Iris pigment epithelial cell (primary cell): ENCODE measurements at regions not wholly inside any gene's neighbourhood (a gene's known extent, or its start where the extent isn't known, plus 50 kb on each side); places are given as distances from the start of the nearest gene placed in this dataset.
"Not testable (repeated sequence)": the region's sequence is repeated elsewhere in the genome, so short reads cannot be mapped to it uniquely, and the experiment has no call there.

Experiments used
- DNase-seq: peaks from one replicate; pipeline ENCODE4 v3.0.0-alpha.2; 2011; ENCODE audit warnings: low read depth

- DNase-seq, result no peak
Observed at GRCh38 chr2:184449760-184450159, 148.6 kb upstream of the ZNF804A start.

GRCh38 chr2:184452907-184453306, 145.4 kb upstream of the ZNF804A start:
- DNase-seq, result no peak

- DNase-seq, result no peak
Observed at GRCh38 chr2:184455624-184456023, 142.7 kb upstream of the ZNF804A start.

- DNase-seq, result not testable (repeated sequence)
Observed at GRCh38 chr2:184456693-184457092, 141.6 kb upstream of the ZNF804A start.

GRCh38 chr2:184463102-184463865, 135.0 kb upstream of the ZNF804A start:
- no peak for DNase-seq

GRCh38 chr2:184463866-184464248, 134.5 kb upstream of the ZNF804A start:
- DNase-seq, result no peak

- no peak for DNase-seq
Observed at GRCh38 chr2:184468826-184469225, 129.5 kb upstream of the ZNF804A start.

GRCh38 chr2:184472481-184472880, 125.8 kb upstream of the ZNF804A start:
- no peak for DNase-seq

- no peak for DNase-seq
Observed at GRCh38 chr2:184481865-184482264, 116.5 kb upstream of the ZNF804A start.

- DNase-seq, result no peak
Observed at GRCh38 chr2:184498936-184499335, 99.4 kb upstream of the ZNF804A start.

GRCh38 chr2:184504252-184504651, 94.1 kb upstream of the ZNF804A start:
- no peak for DNase-seq

- no peak for DNase-seq
Observed at GRCh38 chr2:184507254-184507653, 91.1 kb upstream of the ZNF804A start.

- DNase-seq, result no peak
Observed at GRCh38 chr2:184517402-184517801, 80.9 kb upstream of the ZNF804A start.

GRCh38 chr2:184520441-184520840, 77.9 kb upstream of the ZNF804A start:
- DNase-seq, result no peak

- no peak for DNase-seq
Observed at GRCh38 chr2:184523732-184524131, 74.6 kb upstream of the ZNF804A start.

GRCh38 chr2:184524551-184525382, 73.6 kb upstream of the ZNF804A start:
- DNase-seq, result no peak

- DNase-seq, result no peak
Observed at GRCh38 chr2:184527058-184527457, 71.3 kb upstream of the ZNF804A start.

- no peak for DNase-seq
Observed at GRCh38 chr2:184528119-184528518, 70.2 kb upstream of the ZNF804A start.

GRCh38 chr2:184530239-184530638, 68.1 kb upstream of the ZNF804A start:
- no peak for DNase-seq

GRCh38 chr2:184530959-184531358, 67.4 kb upstream of the ZNF804A start:
- no peak for DNase-seq

GRCh38 chr2:184532551-184532950, 65.8 kb upstream of the ZNF804A start:
- DNase-seq, result no peak

GRCh38 chr2:184534986-184535385, 63.3 kb upstream of the ZNF804A start:
- no peak for DNase-seq

GRCh38 chr2:184540246-184540789, 58.0 kb upstream of the ZNF804A start:
- no peak for DNase-seq
